DMS153 treated with DMSO at 0.1 percent for 48 hours (cell line): ENCODE measurements at regions not wholly inside any gene's neighbourhood (a gene's known extent, or its start where the extent isn't known, plus 50 kb on each side); places are given as distances from the start of the nearest gene placed in this dataset.

Source experiments
- DNase-seq: peaks from one replicate; lab custom pipeline; 2025; ENCODE audit not compliant: unreplicated experiment; lab: John Stamatoyannopoulos, UW

- DNase-seq, result no peak
These were observed 222.5 kb upstream of the PRICKLE1 start for GRCh38 chr12:42812086-42812485.

DNA sequence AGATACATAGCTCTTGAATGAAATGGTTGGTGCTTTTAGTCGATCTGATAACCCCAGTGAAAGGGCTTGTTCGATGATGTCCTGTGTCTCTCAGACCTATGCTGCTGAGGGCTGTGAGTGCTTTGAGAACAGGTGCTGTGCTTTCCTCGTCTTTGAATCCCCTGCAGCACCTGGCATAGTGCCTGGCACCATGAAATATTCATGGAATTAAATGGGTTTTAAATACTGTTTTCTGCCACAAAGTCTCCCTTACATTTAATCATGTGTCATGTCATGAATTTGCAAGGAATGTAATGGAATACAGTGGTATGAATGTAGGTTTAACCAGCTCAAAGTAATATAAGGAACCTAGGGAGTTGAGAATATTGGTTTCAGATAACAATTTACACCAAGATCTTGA, 220.5 kb upstream of the PRICKLE1 start:
- no peak for DNase-seq

- no peak for DNase-seq
These were observed 219.7 kb upstream of the PRICKLE1 start for GRCh38 chr12:42809226-42809625.

DNA sequence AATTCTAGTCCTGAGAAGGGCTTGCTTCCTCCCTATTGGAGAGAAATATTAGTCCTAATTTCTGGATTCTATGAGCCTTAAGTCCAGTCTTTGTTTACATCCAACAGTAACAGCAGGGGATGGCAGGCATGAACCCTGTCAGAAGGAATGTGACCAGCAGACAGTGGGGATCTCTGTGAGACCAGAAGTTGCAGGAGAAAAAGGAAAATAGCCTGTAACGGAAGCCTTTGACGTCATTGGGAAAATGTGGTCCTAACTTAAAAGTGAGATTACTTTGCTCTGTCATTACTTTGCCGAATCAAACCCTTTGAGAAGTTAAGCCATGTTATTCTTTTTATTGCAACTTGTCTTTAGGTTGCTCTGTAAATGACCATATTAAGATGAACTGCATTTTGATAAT, 218.2 kb upstream of the PRICKLE1 start:
- no peak for DNase-seq

DNA sequence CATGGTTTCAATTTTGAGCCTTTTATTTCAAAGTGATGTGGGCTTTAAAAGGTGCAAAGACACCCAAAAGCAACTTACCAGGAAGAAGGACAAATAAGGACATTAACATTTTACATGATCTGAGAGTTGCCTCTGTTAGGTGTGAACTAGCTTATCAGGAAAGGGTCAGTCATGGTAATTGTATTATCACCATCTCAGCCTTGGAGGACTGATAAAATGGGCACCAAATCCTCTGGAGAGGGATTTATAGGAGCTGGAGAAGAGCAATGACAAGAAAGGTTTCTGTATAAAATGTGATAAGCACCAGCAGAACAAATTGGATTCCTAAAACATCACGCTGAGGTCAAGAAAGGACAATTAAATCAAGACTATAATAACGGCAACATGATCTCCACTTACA, 217.7 kb upstream of the PRICKLE1 start:
- DNase-seq, result no peak

DNA sequence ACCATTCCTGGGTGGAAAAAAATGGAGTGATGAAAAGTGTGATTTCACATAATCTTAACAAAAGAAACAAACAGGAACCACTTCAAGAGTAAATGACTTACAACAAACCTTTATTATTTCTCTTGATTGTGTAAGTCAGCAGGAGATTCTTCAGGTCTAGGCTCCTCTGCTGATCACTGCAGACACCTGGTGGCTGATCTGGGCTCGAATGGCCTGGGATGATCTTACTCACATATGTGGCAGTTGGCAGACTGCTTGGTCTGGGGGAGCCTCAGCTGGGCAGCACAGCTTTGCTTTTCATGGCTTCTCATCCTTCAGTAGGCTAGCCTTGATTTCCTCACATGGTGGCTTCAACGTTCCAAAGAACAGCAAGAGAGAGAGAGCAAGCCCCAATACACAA, 215.4 kb upstream of the PRICKLE1 start:
- no peak for DNase-seq

- DNase-seq, result no peak
These were observed 213.2 kb upstream of the PRICKLE1 start for GRCh38 chr12:42802785-42803189.

DNA sequence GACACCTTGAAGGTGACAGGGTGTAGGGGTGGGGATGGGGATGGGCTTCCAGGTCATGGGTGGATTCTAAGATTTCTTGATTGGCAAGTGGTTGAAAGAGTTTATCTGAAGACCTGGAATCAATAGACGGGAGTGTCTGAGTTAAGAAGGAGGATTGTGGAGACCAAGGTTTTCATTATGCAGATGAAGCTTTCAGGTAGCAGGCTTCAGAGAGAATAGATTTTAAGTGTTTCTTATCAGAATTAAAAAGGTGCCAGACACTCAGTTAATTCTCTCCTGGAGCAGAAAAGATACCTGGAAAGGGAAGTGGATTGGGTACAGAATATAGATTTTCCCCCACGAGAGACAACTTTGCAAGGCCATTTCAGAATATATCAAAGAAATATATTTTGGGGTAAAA, 211.7 kb upstream of the PRICKLE1 start:
- no peak for DNase-seq

DNA sequence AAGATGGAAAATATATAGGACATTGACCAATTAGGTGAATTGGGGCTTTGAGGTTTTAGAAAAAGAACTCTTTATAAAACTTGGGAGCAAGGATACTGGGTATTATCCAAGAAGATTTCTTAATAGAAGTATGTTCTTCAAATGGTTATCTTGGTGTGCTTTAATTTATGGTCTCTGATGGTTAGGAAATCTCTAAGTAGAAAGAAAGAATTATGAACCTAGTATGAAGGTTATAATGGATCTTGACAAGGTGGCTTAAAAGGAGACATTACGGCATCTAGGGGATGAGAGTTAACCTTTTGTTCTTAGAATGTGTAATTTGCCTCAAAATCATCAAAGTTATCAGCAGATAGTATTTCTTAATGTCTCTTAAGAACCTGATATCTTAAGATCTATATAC, 210.4 kb upstream of the PRICKLE1 start:
- no peak for DNase-seq

GRCh38 chr12:42798811-42799438, 209.4 kb upstream of the PRICKLE1 start:
- no peak for DNase-seq

GRCh38 chr12:42794806-42795205, 205.3 kb upstream of the PRICKLE1 start:
- DNase-seq, result no peak

DNA sequence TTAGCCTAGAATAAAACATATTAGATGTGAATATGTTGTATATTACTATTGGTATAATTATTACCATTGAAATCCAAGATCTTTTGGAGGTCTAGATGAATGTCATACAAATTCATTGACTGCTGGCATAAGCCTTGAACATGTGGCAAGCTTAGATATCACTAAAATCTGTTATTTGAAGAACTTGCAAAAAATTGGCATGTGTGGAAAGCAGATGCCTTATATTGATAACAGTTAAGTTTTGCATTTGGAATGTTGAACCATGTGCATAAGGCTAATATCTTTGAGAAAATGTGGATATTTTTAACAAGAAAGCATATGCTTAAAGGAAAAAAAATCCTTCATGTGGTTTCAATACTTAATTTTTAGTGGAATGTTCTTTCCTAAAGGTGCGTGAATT, 203.6 kb upstream of the PRICKLE1 start:
- no peak for DNase-seq

- no peak for DNase-seq
These were observed 202.7 kb upstream of the PRICKLE1 start for GRCh38 chr12:42792265-42792664.

DNA sequence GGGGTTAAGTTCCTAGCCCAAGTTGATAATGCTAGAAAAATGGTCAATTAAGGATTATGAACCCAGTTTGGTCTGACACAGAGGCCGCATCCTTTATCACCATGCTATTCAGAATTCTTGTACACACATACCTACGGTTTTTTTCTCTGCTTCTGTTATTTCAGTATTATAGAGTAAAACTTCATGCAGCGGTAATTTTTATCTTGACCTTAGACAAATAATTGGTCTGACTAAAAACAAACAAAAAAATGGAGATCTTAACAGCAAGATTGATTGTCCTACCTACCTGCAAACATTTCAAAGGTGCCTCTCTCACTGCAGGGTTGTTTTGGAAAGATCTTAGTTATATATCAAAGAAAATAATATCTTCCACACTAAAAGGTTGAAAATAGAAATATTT, 201.9 kb upstream of the PRICKLE1 start:
- no peak for DNase-seq

GRCh38 chr12:42790761-42791151, 201.2 kb upstream of the PRICKLE1 start:
- no peak for DNase-seq

DNA sequence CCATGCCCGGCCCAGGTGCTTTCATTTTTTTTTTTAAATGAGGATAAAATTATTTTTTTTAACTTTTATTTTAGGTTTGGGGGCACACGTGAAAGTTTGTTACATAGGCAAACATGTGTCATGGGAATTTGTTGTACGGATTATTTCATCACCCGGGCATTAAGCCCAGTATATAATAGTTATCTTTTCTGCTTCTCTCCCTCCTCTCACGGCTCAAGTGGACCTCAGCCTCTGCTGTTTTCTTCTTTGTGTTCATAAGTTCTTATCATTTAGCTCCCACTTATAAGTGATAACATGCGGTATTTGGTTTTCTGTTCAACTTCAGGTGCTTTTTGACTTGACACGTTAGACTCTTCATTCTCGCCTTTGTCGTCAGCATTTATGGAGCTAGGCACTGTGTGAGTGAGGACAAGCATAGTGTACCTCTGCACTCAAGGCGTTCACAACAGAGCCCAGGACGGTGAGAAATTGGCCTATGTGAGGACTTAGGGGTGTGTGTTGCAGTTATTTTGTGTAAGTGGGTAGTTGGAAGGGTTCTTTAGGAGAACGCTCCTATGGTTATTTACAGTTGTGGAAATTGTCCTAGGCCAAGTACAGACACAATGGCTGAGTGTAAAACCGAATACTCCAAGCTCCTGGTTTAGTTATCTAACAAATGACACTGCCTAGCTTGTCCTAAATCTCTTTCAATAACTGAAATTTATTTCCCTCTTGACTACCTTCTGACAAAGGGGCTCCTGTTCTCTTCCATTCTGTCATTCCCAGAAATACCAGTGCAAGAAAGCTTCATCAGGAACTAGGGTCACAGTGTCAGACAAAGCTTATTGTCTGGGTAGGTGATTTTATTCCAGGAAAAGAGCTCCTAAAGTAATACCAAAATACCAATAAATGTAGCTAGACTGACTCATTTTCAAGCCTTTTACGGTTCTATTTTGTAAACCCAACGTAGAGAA, 200.5 kb upstream of the PRICKLE1 start:
- no peak for DNase-seq

GRCh38 chr12:42786400-42787148, 197.0 kb upstream of the PRICKLE1 start:
- no peak for DNase-seq

DNA sequence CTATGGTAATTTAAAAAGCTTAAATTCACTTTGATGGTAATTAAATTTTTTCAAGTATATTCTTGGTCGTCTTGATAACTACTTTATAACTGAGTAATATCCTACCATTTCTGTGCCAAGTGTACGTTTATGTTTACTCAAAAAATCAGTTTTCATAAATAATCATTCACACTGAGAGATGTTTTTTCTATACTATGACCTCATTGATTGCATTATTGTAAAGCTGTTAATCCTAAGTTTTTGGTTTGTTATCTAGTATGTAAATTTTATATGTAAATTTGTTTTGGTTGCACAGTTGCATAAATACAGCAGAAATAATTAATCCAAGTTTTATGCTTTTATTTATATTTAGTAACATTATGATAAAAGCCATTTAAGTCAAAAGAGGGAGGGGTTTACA, 196.4 kb upstream of the PRICKLE1 start:
- DNase-seq, result no peak

DNA sequence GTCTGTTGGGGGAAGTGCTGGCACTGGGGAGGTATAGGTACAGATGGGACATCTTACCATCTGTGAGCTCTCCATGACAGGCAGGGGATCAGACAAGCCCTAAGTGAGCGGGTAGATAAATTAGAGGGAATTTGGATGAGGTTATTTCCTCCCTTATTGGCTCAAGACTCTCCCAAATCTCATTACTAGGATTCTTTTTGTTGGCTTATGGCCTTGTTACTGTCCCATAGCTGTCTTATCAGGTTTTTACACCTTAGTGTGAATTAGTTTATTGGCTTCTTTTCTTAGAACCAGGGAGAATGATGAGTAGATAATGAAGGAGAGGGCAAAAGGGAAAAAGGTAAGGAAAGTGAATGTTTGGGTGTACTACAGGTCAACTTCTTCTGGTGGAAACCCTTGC, 191.1 kb upstream of the PRICKLE1 start:
- no peak for DNase-seq

- no peak for DNase-seq
These were observed 189.8 kb upstream of the PRICKLE1 start for GRCh38 chr12:42779186-42779859.

DNA sequence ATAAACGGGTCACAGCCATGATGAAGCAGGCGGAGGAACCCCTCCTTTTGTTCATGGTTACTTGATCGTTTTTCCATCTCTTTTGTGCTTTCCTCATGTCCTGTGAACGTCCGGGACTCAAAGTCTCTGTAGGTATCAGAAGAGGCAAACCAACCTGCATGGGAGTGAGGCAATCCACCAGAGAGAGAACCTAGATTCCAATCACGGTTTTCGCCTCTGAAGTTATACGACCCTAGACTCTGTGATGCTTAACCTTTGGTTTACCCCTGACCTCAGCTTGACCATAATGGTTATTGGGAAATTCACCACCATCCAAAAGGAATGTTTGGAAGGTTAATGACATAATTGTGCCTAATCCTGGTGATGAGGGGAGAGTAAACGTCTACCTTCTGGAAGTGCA, 186.8 kb upstream of the PRICKLE1 start:
- DNase-seq, result no peak
